Keratinocyte (primary cell): ENCODE measurements at regions not wholly inside any gene's neighbourhood (a gene's known extent, or its start where the extent isn't known, plus 50 kb on each side); places are given as distances from the start of the nearest gene placed in this dataset.

Source experiments
- CTCF ChIP-seq, 3 experiments: IDR thresholded peaks in 1 of 3; conservative IDR thresholded peaks in 1 of 3; optimal IDR thresholded peaks in 1 of 3; 2 replicates in 2 of 3; 3 replicates in 1 of 3; pipeline versions ENCODE3 to v1.5.1; 2011; ENCODE audit warnings: low read length in 3 of 3, mild to moderate bottlenecking in 3 of 3, moderate library complexity in 2 of 3, control low read depth in 1 of 3, inconsistent platforms in 1 of 3; ENCODE audit not compliant: insufficient read depth in 2 of 3; ENCODE audit errors: extremely low read depth in 1 of 3
- EZH2 ChIP-seq: IDR thresholded peaks from one replicate; pipeline ENCODE4 v1.6.1; 2012; ENCODE audit warnings: inconsistent platforms, mild to moderate bottlenecking, low read length, moderate library complexity

- TF ChIP-seq CTCF (optimal IDR thresholded peaks at IDR 0.05 in 1 of 3, IDR thresholded peaks at IDR 0.05 in 1 of 3, conservative IDR thresholded peaks at IDR 0.05 in 1 of 3; ENCODE audit: extremely low read depth in 1 of 3, insufficient read depth in 2 of 3, low read length in 3 of 3) (no peak), EZH2 (no peak)
Measured at GRCh38 chr12:19576506-19577280, 137.4 kb downstream of the AEBP2 start.
